C4-2B (cell line): ENCODE measurements at regions not wholly inside any gene's neighbourhood (a gene's known extent, or its start where the extent isn't known, plus 50 kb on each side); places are given as distances from the start of the nearest gene placed in this dataset.

Experiments used
- ZFX ChIP-seq: fragments of 450-650 bp; IDR thresholded peaks from 2 replicates; pipeline ENCODE4 v1.6.1; 2017
- TF ChIP-seq, protein P1 (sequence below): fragments of 450-650 bp; conservative IDR thresholded peaks from 2 replicates; pipeline ENCODE4 v1.5.1; 2017; ENCODE audit warnings: mild to moderate bottlenecking

DNA sequence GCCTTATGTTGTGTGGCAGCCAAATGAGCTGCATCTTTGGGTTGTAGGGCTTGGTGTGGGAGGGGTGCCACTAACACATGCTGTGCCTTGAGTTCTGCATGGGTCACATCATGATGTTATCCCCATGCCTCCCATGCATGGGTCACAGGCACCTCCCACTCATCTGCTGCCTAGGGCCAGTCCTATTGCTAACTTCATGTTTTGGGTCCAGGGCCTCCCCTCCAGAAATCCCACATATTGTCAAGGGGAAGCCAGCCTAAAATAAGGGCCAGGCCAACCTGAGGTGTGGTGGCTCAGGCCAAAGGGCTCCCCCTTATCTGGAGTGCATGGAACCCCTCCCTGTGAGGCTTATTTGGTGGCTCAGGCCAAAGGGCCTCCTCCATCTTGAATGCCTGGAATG lies 299.0 kb downstream of the RPS24 start:
- TF ChIP-seq, protein P1, sequence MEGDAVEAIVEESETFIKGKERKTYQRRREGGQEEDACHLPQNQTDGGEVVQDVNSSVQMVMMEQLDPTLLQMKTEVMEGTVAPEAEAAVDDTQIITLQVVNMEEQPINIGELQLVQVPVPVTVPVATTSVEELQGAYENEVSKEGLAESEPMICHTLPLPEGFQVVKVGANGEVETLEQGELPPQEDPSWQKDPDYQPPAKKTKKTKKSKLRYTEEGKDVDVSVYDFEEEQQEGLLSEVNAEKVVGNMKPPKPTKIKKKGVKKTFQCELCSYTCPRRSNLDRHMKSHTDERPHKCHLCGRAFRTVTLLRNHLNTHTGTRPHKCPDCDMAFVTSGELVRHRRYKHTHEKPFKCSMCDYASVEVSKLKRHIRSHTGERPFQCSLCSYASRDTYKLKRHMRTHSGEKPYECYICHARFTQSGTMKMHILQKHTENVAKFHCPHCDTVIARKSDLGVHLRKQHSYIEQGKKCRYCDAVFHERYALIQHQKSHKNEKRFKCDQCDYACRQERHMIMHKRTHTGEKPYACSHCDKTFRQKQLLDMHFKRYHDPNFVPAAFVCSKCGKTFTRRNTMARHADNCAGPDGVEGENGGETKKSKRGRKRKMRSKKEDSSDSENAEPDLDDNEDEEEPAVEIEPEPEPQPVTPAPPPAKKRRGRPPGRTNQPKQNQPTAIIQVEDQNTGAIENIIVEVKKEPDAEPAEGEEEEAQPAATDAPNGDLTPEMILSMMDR: no peak
- TF ChIP-seq ZFX: no peak
